ENCODE measurements at regions not wholly inside any gene's neighbourhood (a gene's known extent, or its start where the extent isn't known, plus 50 kb on each side); places are given as distances from the start of the nearest gene placed in this dataset.
"Not testable (repeated sequence)": the region's sequence is repeated elsewhere in the genome, so short reads cannot be mapped to it uniquely, and the experiment has no call there.

DNA sequence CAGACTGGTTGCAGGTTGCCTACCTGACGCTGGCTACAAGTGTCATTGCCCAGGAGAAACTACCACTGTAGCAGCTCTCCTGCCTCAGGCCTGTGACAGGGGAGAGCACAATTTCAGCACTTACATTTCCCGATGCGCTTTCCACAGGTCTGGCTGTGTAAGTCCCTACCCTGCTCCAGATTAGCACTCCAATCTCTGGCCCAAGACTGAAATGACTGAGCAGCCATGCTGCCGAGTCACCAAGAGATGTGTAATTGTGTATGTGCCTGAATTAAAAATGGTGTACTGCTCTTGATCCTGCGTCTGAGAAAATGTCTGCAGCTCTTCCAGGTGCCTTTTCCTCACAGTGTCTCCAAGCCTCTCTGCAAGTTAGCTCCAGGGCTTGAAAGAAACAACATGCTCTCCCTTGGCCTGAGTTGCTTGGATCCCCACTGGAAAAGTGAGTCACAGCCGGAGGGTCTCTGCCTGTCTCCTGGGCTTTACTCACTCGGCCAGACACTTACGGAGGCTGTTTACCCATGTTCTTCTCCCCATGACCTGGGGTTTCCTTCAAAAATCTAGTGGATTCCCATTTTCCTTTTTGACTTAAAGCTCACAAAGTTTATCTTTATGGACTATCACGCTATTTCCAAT lies 1001.7 kb upstream of the KCND2 start:
- no peak for DNase-seq (ENCODE audit: low read depth)
- no peak overlapping the region for H3K4me3 ChIP-seq (ENCODE audit: low read depth, low read length)
- TF ChIP-seq, protein P1, sequence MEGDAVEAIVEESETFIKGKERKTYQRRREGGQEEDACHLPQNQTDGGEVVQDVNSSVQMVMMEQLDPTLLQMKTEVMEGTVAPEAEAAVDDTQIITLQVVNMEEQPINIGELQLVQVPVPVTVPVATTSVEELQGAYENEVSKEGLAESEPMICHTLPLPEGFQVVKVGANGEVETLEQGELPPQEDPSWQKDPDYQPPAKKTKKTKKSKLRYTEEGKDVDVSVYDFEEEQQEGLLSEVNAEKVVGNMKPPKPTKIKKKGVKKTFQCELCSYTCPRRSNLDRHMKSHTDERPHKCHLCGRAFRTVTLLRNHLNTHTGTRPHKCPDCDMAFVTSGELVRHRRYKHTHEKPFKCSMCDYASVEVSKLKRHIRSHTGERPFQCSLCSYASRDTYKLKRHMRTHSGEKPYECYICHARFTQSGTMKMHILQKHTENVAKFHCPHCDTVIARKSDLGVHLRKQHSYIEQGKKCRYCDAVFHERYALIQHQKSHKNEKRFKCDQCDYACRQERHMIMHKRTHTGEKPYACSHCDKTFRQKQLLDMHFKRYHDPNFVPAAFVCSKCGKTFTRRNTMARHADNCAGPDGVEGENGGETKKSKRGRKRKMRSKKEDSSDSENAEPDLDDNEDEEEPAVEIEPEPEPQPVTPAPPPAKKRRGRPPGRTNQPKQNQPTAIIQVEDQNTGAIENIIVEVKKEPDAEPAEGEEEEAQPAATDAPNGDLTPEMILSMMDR (IDR thresholded peaks at IDR 0.05; ENCODE audit: low read depth, low read length, missing control alignments), result no peak

DNA sequence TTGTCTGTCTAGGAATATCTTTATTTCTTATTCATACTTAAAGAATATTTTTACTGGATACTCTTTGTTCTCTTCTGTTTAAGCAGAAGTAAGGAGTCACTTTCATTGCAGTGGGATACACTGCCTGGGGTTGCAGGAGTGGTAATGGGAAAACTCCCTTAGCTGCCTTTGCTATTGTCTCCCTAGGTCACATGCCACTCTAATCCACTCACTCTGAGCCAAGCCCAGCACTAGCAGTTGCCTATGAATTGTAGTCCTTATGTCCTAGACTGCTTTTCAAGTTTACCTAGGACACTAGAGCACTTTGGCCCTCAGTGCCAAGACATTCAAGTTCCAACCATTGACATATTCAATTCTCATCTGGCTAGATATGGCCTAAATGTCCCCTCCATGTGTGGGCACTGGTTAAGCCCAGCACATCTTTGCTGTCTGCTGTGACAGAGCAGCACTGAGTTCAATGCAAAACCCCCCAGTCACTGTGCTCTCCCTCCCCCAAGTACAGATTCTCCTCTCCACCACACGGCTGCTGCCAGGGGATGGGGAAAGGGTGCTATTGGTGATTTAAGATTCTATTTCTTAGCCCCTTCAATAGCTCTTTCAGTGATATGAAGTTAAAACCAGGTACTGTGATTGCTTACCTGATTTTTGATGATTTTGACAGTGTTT lies 991.7 kb upstream of the KCND2 start:
- TF ChIP-seq, protein P1 (IDR thresholded peaks at IDR 0.05; ENCODE audit: low read depth, low read length, missing control alignments), result no peak
- no peak overlapping the region for H3K4me3 ChIP-seq (ENCODE audit: low read depth, low read length)
- DNase-seq (ENCODE audit: low read depth), result no peak

DNA sequence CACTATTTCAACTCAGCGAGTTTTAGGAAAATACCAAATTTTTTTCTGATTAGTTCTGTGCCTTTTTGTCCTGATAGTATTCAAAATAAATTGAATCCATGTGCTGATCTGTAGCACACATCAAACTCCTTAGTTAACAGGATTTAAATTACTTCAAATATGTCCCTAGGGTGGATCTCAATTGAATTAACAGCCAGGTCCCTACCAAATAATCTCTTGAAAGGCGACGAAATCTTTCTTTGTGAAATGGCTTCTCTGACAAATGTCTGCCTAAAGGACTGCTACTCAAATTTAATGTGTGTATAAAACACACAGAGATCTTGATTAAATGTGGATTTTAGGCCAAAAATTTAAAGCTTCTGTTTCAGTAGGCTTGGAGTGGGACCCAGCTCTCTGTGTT lies 989.6 kb upstream of the KCND2 start:
- no peak overlapping the region for H3K4me3 ChIP-seq (ENCODE audit: low read depth, low read length)
- TF ChIP-seq, protein P1 (IDR thresholded peaks at IDR 0.05; ENCODE audit: low read depth, low read length, missing control alignments), result no peak
- no peak for DNase-seq (ENCODE audit: low read depth)

DNA sequence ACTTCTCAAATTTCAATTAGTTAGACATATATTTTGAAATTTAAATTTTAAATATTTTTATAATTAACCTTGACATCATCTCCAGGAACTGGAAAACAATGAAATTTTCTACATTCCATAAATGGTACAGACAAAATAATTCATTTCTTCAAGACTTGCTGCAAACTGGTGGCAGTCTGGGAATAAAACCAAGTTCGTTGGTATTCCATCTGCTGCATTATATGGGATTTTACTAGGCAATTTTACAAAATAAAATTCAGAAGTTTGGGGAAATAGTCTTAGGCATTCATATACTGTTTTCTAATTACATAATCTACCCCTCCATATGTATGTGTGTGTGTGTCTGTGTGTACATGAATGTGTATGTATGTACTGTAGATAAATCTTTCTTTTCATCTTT lies 984.6 kb upstream of the KCND2 start:
- TF ChIP-seq, protein P1 (IDR thresholded peaks at IDR 0.05; ENCODE audit: low read depth, low read length, missing control alignments), result no peak
- DNase-seq (ENCODE audit: low read depth), result no peak
- no peak overlapping the region for H3K4me3 ChIP-seq (ENCODE audit: low read depth, low read length)

DNA sequence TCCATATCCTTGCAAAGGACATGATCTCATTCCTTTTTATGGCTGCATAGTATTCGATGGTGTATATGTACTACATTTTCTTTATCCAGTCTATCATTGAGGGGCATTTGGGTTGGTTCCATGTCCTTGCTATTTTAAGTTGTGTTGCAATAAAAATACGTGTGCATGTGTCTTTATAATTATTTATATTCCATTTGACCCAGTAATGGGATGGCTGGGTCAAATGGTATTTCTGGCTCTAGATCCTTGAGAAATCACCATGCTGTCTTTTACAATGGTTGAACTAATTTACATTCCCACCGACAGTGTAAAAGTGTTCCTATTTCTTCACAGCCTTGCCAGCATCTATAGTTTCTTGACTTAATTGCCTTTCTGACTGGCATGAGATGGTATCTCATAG lies 972.6 kb upstream of the KCND2 start:
- DNase-seq (ENCODE audit: low read depth), result not testable (repeated sequence)

DNA sequence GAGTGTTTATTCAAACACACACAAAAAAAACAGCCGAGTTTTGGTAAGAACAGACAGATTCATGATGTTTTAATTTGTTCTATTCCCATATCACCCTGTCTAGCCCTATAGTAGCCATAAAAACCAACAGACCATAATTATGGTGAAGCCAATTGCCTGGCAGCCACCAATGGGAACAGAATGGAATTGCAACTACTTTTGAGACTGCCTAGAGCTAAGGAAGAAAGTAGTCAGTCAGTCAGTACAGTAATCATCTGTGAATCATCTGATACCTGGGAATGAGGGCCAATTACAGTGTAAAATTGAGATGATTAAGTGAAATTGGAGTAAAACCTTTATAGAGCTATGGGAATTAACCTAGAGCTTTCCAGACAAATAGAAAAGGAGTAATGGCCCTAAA lies 952.7 kb upstream of the KCND2 start:
- TF ChIP-seq, protein P1 (IDR thresholded peaks at IDR 0.05; ENCODE audit: low read depth, low read length, missing control alignments), result peak; percentile 5
- no peak overlapping the region for H3K4me3 ChIP-seq (ENCODE audit: low read depth, low read length)
- DNase-seq (ENCODE audit: low read depth), result no peak

More for the DNA sequence above, 972.6 kb upstream of the KCND2 start:
- not testable (repeated sequence) for H3K4me3 ChIP-seq (ENCODE audit: low read depth, low read length)

DNA sequence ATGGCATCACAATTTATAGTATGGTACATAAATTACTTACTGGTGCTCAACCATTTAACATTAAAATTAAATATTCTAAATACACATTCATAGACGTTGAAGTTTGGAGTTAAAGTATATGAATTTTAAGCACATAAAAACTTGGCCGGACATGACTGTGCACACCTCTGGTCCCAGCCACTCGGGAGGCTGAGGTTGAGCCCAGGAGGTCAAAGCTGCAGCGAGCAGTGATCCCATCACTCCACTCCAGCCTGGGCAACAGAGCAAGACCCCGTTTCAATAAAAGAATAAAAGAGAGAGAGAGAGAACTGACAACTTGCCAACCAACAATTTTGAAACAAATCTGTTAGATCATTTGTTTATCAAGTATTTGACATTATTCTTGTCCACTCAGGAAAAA lies 943.3 kb upstream of the KCND2 start:
- TF ChIP-seq, protein P1 (IDR thresholded peaks at IDR 0.05; ENCODE audit: low read depth, low read length, missing control alignments), result no peak
- DNase-seq (ENCODE audit: low read depth), result no peak
- H3K4me3 ChIP-seq (ENCODE audit: low read depth, low read length), result no peak overlapping the region

Measured in GM12864 (cell line).